ENCODE measurements at regions not wholly inside any gene's neighbourhood (a gene's known extent, or its start where the extent isn't known, plus 50 kb on each side); places are given as distances from the start of the nearest gene placed in this dataset.

- DNase-seq, result no peak
These were observed 409.3 kb upstream of the CPEB2 start for GRCh38 chr4:14592950-14593349.

DNA sequence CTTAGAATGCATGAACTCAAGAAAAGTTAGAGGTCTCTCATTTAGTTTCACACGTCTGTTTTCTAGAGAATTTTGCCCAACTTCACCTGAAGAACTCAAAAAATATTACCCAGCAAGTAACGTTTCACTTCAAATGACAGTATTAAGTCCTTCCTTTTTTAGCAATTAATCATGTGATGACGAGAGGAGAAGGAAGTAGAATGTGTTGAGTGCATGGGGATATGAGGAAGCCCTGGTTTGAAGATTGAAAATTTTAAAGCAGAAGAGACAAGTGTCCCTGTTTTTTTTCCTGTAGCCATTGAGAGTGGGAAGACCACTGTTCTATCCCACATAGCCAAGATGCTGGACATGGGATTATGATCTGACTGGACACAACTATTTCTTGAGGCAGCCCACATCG lies 406.3 kb upstream of the CPEB2 start:
- no peak for DNase-seq

- no peak for DNase-seq
These were observed 405.8 kb upstream of the CPEB2 start for GRCh38 chr4:14596437-14596836.

DNA sequence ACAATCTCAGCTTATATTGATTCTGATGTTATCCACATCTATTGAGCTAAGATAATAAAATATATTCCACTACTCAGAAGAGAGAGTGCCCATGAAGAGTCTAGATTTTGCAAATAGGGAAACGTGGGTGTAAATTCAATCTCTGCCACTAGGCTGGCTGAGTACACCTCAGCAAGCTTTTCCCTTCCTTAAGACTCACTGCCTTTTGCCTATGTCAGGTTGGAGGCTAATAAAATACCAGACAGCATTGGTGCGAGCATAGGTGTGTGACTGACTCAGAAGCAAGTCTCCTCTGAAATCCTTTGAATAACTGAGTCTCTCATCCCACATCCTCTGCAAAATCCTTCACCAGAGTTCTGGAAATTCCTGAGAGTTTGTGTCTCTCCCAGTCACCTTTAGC lies 405.4 kb upstream of the CPEB2 start:
- DNase-seq, result peak; percentile 63

- no peak for DNase-seq
These were observed 400.1 kb upstream of the CPEB2 start for GRCh38 chr4:14602206-14602605.

DNA sequence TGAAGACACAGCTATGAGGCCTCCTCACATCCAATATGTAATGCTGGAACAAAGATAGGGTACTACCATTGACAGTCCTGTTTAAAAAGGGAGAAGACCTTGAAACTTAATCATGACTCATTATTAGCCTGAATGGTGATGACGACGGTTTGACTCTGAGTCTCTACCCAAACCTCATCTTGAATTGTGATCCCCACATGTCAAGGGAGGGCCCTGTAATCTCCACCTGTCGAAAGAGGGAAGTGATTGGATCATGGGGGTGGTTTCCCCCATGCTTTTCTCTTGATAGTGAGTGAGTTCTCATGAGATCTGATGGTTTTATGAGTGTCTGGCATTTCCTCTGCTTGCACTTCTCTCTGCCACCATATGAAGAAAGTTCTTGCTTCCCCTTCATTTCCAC lies 395.3 kb upstream of the CPEB2 start:
- DNase-seq, result no peak

DNA sequence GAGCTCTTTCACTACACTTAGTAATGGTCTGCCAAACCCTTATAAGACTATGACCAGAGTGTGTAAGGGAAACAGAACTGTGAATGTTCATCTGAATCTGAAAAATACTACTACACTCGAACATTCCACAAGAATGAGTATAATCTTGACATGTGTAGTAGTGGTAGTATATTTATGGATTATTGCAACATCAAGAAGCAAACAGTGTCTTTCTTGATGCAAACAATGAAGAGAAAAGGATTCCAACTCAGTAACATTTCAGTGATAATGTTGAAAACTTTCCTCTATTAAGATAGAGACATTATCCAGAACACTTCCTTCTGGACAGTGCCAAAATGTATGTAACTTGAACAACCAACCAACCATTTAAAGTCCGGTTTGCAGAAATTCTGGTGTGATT lies 394.7 kb upstream of the CPEB2 start:
- DNase-seq, result no peak

DNA sequence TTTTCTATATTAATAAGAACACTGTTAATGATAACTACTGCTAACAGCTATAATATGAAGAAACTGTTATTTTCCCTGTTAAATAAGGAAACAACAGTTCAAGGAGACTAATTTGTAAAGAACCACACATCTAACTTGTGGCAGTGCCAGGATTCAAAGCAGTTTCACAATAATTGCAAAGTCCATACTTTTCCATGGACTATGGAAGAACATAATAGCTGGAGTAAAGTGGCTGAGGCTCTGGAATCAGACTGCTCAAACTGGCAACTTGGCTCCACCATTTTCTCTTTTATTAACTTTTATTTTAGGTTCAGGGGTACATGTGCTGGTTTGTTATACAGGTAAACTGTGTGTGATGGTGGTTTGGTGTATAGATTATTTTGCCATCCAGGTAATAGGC lies 393.7 kb upstream of the CPEB2 start:
- DNase-seq, result no peak

GRCh38 chr4:14614840-14615239 lies 387.4 kb upstream of the CPEB2 start:
- DNase-seq, result no peak

DNA sequence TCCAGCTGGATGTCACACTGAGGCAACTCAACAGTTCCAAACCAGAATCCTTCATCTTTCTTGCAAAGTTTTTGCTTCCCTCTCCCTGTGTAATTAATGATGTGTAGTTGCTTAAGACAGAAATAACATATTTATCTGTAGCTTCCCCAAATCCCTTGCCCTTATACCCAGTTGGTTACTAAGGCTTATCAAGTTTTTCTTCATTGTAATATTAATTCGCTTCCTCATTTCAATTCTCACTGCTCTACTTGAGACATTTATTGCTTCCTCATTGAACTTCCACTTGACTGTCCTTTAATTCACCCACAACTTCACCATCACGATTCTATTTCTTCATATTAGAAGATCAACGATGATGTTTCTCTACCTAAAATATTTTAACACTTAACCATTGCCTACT lies 386.6 kb upstream of the CPEB2 start:
- no peak for DNase-seq

DNA sequence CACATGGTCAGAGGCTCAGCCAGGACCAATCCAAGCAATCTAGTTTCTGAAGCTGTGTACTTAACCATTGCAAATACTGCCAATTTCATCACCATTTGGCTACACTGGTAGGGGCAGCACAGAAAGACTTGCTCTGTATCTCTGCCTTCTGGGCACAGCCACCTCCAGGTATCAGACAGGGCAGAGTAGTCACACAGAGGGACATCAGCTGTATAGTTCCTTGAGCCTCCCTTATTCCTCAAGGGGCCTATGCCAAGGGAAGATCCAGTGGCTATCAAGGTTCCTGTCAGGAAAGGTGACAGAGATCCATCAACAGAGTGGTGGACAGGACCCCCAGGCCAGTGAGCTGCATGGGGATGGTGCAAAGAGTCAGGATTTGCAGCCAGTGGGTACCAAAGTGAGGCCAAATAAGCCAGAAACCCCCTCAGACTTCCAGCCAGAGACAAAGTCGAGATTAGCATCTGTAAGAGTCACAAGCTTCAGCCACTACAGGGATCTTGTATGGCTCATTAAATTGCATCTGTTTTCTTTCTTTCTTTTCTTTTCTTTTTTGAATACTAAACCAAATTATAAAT lies 381.6 kb upstream of the CPEB2 start:
- no peak for DNase-seq

GRCh38 chr4:14621731-14622463 lies 380.4 kb upstream of the CPEB2 start:
- no peak for DNase-seq

DNA sequence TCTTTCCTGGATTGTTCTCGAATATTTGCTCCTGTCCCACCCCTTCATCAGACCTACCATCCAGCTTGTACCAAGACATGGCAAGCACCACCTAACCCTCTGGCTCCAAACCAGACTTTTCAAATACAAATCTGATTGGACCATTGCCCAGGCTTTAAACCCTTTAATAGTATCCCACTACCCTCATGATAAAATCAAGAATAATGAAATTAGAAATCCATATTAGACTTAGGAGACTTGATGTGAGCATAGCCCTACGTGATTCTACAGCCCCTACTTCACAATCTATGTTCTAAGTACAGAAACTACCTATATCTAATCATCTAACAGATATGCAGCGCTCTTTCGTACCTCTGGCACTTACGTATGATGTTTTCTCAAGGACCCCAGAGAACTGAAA lies 375.2 kb upstream of the CPEB2 start:
- DNase-seq, result no peak

DNA sequence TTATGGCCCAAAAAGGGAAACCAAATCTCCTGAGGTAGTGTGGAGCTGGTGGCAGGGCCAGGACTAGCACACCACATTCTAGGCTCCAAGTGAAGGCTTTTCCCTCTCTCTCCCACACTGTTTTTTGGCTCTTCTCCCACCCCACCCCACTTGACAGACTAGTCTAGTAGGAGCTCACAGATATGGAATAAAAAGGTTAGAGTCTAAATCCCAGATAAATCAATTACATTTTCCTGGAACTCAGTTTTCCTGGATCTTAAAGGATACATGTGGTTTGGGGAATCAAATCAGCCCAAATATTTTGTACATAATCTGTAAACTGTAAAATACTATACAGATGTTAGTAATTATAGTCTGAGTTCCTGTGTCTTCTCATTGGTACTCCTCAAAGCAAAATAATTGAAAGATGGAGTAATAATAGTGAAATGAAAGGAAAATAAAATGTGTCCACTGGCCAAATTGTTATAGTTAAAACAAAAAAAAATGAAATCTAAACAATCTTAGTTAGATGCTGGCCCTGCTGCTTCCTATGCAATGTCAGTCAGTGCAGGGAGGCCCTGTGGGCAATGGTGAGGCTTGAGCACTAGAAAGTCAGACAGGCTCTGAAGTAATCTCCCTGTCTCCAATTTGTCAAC lies 370.4 kb upstream of the CPEB2 start:
- no peak for DNase-seq

DNA sequence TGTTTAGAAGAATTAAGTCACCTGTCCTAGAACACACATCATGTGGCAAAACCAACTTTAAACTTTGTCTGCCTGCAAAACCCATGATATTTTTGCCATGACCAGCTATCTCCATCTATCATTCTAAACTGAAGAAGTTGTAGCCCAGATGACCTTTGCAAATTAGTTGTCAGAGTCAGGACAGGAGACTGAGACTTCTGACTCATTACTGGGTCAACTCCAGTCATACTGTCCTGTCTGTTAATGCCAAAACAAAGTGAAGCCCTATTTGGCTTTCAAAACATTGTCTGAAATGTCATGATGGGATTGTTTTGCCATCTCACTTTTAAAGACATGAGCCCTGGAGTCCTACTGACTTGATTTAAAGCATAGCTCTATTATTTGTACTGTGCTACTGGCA lies 365.7 kb upstream of the CPEB2 start:
- no peak for DNase-seq

- no peak for DNase-seq
These were observed 361.8 kb upstream of the CPEB2 start for GRCh38 chr4:14640476-14640875.

DNA sequence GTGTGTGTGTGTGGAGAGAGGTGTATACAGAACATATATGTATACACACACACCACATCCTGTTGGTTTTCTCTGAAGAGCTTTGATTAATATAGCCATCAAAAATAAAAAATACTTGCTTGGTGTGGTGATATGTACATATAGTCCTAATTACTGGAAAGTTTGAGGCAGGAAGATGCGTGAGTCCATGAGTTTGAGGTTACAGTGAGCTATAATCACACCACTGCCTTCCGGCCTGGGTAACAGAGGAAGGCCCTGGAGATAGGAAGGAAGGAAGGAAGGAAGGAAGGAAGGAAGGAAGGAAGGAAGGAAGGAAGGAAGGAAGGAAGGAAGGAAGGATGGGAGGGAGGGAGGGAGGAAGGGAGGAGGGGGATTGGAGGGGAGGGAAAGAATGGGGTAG lies 360.4 kb upstream of the CPEB2 start:
- DNase-seq, result no peak

- no peak for DNase-seq
These were observed 357.6 kb upstream of the CPEB2 start for GRCh38 chr4:14644580-14645282.

DNA sequence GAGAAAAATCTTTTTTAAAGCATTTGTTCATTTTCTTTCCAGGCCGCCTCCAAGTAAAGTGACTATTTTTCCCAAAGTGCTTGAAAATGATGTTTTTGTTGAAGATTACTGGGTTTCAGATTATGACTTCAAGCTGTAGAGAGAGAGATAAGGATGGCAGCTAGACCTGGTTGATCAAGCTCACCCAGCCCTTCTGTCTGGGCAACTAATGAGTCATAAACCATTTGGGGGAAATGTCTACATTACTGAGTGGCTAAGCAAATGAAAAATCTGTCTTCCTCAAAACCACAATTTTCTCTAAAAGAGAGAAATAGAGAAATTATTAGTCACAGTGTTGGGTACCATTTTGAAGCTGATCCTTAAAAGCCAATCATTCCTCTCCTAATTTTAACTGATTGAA lies 355.4 kb upstream of the CPEB2 start:
- DNase-seq, result no peak

DNA sequence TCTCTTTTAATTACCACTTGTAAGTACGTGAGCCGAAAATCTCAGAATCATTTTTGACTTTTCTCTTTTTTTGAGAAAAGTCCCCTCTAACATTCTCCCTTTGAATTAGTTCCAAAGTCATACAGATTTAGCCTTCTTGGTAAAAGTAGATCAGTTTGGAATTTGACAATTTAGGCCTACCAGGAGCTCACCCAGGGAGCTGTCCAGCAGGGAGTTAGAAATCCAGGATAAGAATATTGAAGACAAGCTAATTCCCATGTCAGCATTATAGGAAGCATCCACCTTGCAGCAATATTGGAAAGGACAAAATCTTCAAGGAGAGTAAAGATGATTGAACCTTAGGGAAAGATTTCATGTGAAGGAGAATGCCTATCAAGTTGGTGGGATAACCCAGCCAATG lies 352.2 kb upstream of the CPEB2 start:
- DNase-seq, result no peak

GRCh38 chr4:14652522-14652921 lies 349.8 kb upstream of the CPEB2 start:
- no peak for DNase-seq

- DNase-seq, result no peak
These were observed 348.9 kb upstream of the CPEB2 start for GRCh38 chr4:14653338-14653737.

DNA sequence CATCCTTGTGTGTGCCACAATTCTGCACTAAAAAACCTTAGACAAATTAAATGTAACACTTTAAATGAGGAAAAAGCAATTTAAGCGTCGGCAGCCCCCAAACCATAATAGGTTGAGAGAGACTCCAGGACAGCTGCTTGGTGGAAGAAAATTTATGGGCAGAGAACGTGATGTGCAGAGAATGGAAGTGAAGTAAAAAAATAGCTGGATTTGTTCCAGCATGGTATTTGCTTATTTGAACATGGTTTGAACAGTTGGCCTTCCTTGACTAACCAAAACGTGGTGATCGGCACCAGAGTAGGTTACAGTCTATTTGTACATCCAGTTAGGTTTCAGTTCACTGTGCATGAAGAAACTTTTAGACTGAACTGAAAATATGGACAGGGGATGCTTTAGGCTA lies 343.0 kb upstream of the CPEB2 start:
- DNase-seq, result no peak

GRCh38 chr4:14667624-14668151 lies 334.6 kb upstream of the CPEB2 start:
- DNase-seq, result no peak
